ENCODE measurements at regions not wholly inside any gene's neighbourhood (a gene's known extent, or its start where the extent isn't known, plus 50 kb on each side); places are given as distances from the start of the nearest gene placed in this dataset.

DNA sequence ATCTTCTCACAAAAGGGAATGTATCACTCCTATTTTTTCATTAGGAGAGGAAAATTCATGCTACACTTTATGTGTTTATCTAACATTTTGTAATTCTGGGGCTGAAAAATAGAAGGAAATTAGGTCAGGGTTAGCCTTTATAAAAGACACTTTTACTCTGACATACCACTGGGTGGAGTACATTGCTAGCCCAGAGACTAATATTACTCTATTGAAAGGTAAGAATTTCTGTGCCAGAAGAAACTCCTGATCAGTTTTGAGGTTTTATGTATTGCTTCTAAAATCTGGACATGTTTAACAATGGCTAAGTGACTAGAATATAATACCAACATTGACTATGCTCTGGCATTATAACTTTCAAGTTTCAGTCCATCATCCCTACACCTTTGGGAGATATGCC, 724.6 kb downstream of the USP25 start:
- no peak for TF ChIP-seq POLR2AphosphoS5 (IDR thresholded peaks at IDR 0.05; ENCODE audit: low read depth, low read length)
- no peak for TF ChIP-seq POLR2A (IDR thresholded peaks at IDR 0.05; ENCODE audit: low read depth, low read length)

All from GM12892 (cell line).